PC-3 (cell line): ENCODE measurements at regions not wholly inside any gene's neighbourhood (a gene's known extent, or its start where the extent isn't known, plus 50 kb on each side); places are given as distances from the start of the nearest gene placed in this dataset.

Source experiments
- ATAC-seq: fragments of 200-7000 bp; cut with Tn5 transposase; 2 replicates; pipeline ENCODE4 v1.9.1; 2020; ENCODE audit warnings: mild to moderate bottlenecking, moderate library complexity
- BruUV-seq: library from RNA; stranded (reverse); fragments of 400-500 nt; replicated peaks from 2 replicates; lab custom pipeline; 2021; lab: Mats Ljungman, UMichigan
- CTCF ChIA-PET: fragments of 300-600 bp; sonication (Branson Sonifier 250); formaldehyde crosslinking; loops from one replicate; lab custom pipeline; 2022; ENCODE audit warnings: antibody characterized with exemption; lab: Charles Lee
- POLR2A ChIA-PET: fragments of 300-600 bp; sonication (Branson Sonifier 250); formaldehyde crosslinking; loops from one replicate; lab custom pipeline; 2022; ENCODE audit warnings: antibody characterized with exemption; ENCODE audit not compliant: unreplicated experiment; lab: Charles Lee
- DNase-seq: peaks from one replicate; pipeline ENCODE4 v3.0.0-alpha.2; 2015
- H2AFZ ChIP-seq: fragments of 300-600 bp; sonication (generic); 2 replicates; pipeline ENCODE4 v1.6.0; 2016; ENCODE audit warnings: antibody characterized with exemption, low read length
- H3F3A ChIP-seq: fragments of 300-600 bp; sonication (generic); one replicate; pipeline ENCODE4 v1.6.0; 2017; ENCODE audit warnings: antibody characterized with exemption, low read length, control low read depth, mild to moderate bottlenecking; ENCODE audit not compliant: unreplicated experiment
- H3K27ac ChIP-seq: fragments of 300-600 bp; sonication (generic); 2 replicates; pipeline ENCODE4 v1.5.1; 2016; ENCODE audit warnings: mild to moderate bottlenecking, low read length
- H3K27me3 ChIP-seq: fragments of 300-600 bp; sonication (generic); 2 replicates; pipeline ENCODE4 v1.6.1; 2016; ENCODE audit warnings: low read length, mixed read lengths
- H3K36me3 ChIP-seq: fragments of 300-600 bp; sonication (generic); 2 replicates; pipeline ENCODE4 v1.6.1; 2016; ENCODE audit warnings: low read depth, mixed run types, low read length, mixed read lengths
- H3K4me1 ChIP-seq: fragments of 300-600 bp; sonication (generic); 2 replicates; pipeline ENCODE4 v1.5.1; 2016; ENCODE audit warnings: low read length; ENCODE audit not compliant: insufficient read depth
- H3K4me2 ChIP-seq: fragments of 300-600 bp; sonication (generic); 2 replicates; pipeline ENCODE4 v1.6.0; 2016; ENCODE audit warnings: low read length
- H3K4me3 ChIP-seq: fragments of 300-600 bp; sonication (generic); 2 replicates; pipeline ENCODE4 v1.5.1; 2016; ENCODE audit warnings: mild to moderate bottlenecking, low read length, mixed read lengths
- H3K79me2 ChIP-seq: fragments of 300-600 bp; sonication (generic); 2 replicates; pipeline ENCODE4 v1.6.1; 2017; ENCODE audit warnings: low read length, mixed read lengths
- H3K9ac ChIP-seq: fragments of 300-600 bp; sonication (generic); 2 replicates; pipeline ENCODE4 v1.6.0; 2016; ENCODE audit warnings: mild to moderate bottlenecking, low read length
- H3K9me2 ChIP-seq: fragments of 300-600 bp; sonication (generic); replicated peaks from 2 replicates; pipeline ENCODE4 v1.6.1; 2016; ENCODE audit warnings: mixed run types, low read length, mixed read lengths
- H3K9me3 ChIP-seq: fragments of 300-600 bp; sonication (generic); 2 replicates; pipeline ENCODE4 v1.6.1; 2016; ENCODE audit warnings: low read length, mixed read lengths
- H4K20me1 ChIP-seq: fragments of 300-600 bp; sonication (generic); 2 replicates; pipeline ENCODE4 v1.6.1; 2016; ENCODE audit warnings: low read length, mixed read lengths
- EZH2 ChIP-seq: fragments of 300-600 bp; sonication (generic); IDR thresholded peaks from one replicate; pipeline ENCODE4 v1.6.1; 2017; ENCODE audit warnings: antibody characterized with exemption, mild to moderate bottlenecking, low read length; ENCODE audit not compliant: unreplicated experiment
- EZH2phosphoT487 ChIP-seq: fragments of 300-600 bp; sonication (generic); IDR thresholded peaks from 2 replicates; pipeline ENCODE4 v1.6.1; 2018; ENCODE audit warnings: mild to moderate bottlenecking, antibody characterized with exemption, low read length, borderline replicate concordance
- intact Hi-C: fragments of 100-400 bp; cut with micrococcal nuclease; formaldehyde crosslinking; loops from 2 replicates; pipeline ENCODE4 v1.9.0; 2023
- TF ChIP-seq, protein P1 (sequence below): fragments of 300-600 bp; sonication (generic); conservative IDR thresholded peaks from 2 replicates; pipeline ENCODE4 v1.5.1; 2017; ENCODE audit warnings: antibody characterized with exemption, low read depth, mild to moderate bottlenecking, low read length

DNA sequence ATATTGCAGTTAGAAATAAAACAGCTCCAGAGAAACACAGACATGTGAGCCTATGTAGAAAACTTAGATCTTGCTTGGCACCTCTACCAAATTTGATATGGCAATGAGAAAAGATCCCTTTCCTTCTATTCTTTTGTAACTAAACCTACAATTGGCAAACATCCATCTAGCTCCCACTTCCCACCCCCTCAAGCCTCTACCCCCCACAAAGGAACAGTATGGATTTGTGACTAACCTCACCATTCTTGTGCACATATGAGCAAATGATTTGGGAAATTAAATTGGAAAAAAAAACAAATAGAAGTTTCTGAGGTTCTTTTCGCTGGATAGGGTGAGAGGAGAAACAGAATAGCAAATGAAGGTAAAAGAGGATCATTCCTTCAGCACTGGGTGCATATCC, 85.8 kb upstream of the TIAM2 start:
- no peaks in the 10 kb centered on the region for H4K20me1 ChIP-seq
- no peaks in the 10 kb centered on the region for H3K9me2 ChIP-seq
- no peak overlapping the region for H3K4me3 ChIP-seq
- no peaks in the 10 kb centered on the region for H3F3A ChIP-seq
- H3K36me3 ChIP-seq, result no peaks in the 10 kb centered on the region
- BruUV-seq, result no TSS peak
- H3K27ac ChIP-seq, result no peak overlapping the region
- H3K9ac ChIP-seq, result no peak overlapping the region
- H2AFZ ChIP-seq, result no peak overlapping the region
- no peaks in the 10 kb centered on the region for H3K9me3 ChIP-seq
- ChIA-PET CTCF (interaction anchor here (0.5 kb wide), 1 partner anchor 233 kb away, joined by 3 read pairs; no protein-coding TSS in a partner anchor), POLR2A (no interaction called here)
- TF ChIP-seq, protein P1, sequence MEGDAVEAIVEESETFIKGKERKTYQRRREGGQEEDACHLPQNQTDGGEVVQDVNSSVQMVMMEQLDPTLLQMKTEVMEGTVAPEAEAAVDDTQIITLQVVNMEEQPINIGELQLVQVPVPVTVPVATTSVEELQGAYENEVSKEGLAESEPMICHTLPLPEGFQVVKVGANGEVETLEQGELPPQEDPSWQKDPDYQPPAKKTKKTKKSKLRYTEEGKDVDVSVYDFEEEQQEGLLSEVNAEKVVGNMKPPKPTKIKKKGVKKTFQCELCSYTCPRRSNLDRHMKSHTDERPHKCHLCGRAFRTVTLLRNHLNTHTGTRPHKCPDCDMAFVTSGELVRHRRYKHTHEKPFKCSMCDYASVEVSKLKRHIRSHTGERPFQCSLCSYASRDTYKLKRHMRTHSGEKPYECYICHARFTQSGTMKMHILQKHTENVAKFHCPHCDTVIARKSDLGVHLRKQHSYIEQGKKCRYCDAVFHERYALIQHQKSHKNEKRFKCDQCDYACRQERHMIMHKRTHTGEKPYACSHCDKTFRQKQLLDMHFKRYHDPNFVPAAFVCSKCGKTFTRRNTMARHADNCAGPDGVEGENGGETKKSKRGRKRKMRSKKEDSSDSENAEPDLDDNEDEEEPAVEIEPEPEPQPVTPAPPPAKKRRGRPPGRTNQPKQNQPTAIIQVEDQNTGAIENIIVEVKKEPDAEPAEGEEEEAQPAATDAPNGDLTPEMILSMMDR, result no peak
- TF ChIP-seq EZH2phosphoT487 (no peak), EZH2 (no peak)
- no peaks in the 10 kb centered on the region for H3K4me1 ChIP-seq
- DNase-seq (no peak), ATAC-seq (no peak)
- no peaks in the 10 kb centered on the region for H3K79me2 ChIP-seq
- intact Hi-C loops, result no loop called here
- no peaks in the 10 kb centered on the region for H3K27me3 ChIP-seq
- no peak overlapping the region for H3K4me2 ChIP-seq

DNA sequence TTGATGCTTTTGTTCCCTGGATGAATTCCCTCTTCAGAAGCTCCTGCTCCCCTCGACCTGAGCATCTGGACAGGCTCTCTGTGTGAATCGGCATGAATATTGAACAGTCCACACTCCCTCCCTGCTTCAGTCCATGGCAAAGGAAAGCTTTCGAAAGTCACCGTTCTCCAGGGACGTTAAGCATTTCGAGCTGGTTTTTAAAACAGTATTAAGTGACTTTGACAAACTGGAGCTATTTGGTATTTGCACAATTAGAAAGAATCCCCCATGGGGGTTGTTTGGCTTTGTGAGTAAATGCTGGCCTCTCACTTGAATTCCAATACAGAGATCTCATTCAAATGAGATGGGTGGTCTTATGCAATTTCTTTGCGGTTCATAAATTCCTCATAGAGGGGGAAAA, 85.3 kb upstream of the TIAM2 start:
- Histone ChIP-seq H3K9me2 (no peaks in the 10 kb centered on the region), H3K27ac (no peak overlapping the region), H3F3A (no peaks in the 10 kb centered on the region), H3K27me3 (no peaks in the 10 kb centered on the region), H3K9ac (no peak overlapping the region), H4K20me1 (no peaks in the 10 kb centered on the region), H3K36me3 (no peaks in the 10 kb centered on the region), H3K9me3 (no peaks in the 10 kb centered on the region), H3K79me2 (no peaks in the 10 kb centered on the region), H3K4me1 (no peaks in the 10 kb centered on the region), H3K4me2 (no peak overlapping the region), H2AFZ (no peak overlapping the region), H3K4me3 (no peak overlapping the region)
- DNase-seq (no peak), ATAC-seq (no peak)
- CTCF ChIA-PET, result interaction anchor here (0.5 kb wide), 1 partner anchor 234 kb away, joined by 3 read pairs; no protein-coding TSS in a partner anchor
- BruUV-seq, result no TSS peak
- POLR2A ChIA-PET, result no interaction called here
- intact Hi-C loops, result no loop called here
- TF ChIP-seq, protein P1, result no peak
- TF ChIP-seq EZH2 (no peak), EZH2phosphoT487 (no peak)

- intact Hi-C loops, result no loop called here
- ChIA-PET POLR2A (no interaction called here), CTCF (no interaction called here)
- no peak for DNase-seq
- BruUV-seq, result no TSS peak
- Histone ChIP-seq H4K20me1 (no peaks in the 10 kb centered on the region), H3K9me3 (no peaks in the 10 kb centered on the region), H3F3A (no peaks in the 10 kb centered on the region), H3K27me3 (no peaks in the 10 kb centered on the region), H3K36me3 (no peaks in the 10 kb centered on the region), H3K27ac (no peak overlapping the region), H2AFZ (no peak overlapping the region), H3K4me2 (no peak overlapping the region), H3K9me2 (no peaks in the 10 kb centered on the region), H3K4me1 (no peaks in the 10 kb centered on the region), H3K9ac (no peak overlapping the region), H3K79me2 (no peaks in the 10 kb centered on the region), H3K4me3 (no peak overlapping the region)
- TF ChIP-seq EZH2phosphoT487, result no peak
- no peak for ATAC-seq
Observed at GRCh38 chr6:154914288-154914687, 80.8 kb upstream of the TIAM2 start.
